Trophoblast cell (in vitro differentiated cells and primary cell): ENCODE measurements at regions not wholly inside any gene's neighbourhood (a gene's known extent, or its start where the extent isn't known, plus 50 kb on each side); places are given as distances from the start of the nearest gene placed in this dataset.

Source experiments
- DNase-seq, 2 donors: peaks; one replicate each; pipeline ENCODE4 v3.0.0-alpha.2; 2016
- H2AFZ ChIP-seq: 2 replicates; pipeline ENCODE4 v1.6.1; 2013; ENCODE audit warnings: low read length, moderate library complexity, mild to moderate bottlenecking; ENCODE audit not compliant: insufficient read depth, poor library complexity
- H2AK5ac ChIP-seq: 2 replicates; pipeline ENCODE4 v1.6.1; 2013; ENCODE audit warnings: mild to moderate bottlenecking, low read length
- H2BK120ac ChIP-seq: 2 replicates; pipeline ENCODE4 v1.6.1; 2013; ENCODE audit warnings: low read length, mild to moderate bottlenecking, moderate library complexity; ENCODE audit not compliant: insufficient read depth, poor library complexity
- H2BK12ac ChIP-seq: 2 replicates; pipeline ENCODE4 v1.6.1; 2013; ENCODE audit warnings: mild to moderate bottlenecking, low read length, moderate library complexity
- H2BK5ac ChIP-seq: 2 replicates; pipeline ENCODE4 v1.6.1; 2013; ENCODE audit warnings: low read length, low read depth, moderate library complexity, mild to moderate bottlenecking; ENCODE audit not compliant: poor library complexity
- H3K14ac ChIP-seq: 2 replicates; pipeline ENCODE4 v1.6.1; 2013; ENCODE audit warnings: mild to moderate bottlenecking, low read length
- H3K18ac ChIP-seq: 2 replicates; pipeline ENCODE4 v1.6.1; 2013; ENCODE audit warnings: mild to moderate bottlenecking, low read length
- H3K23ac ChIP-seq: 2 replicates; pipeline ENCODE4 v1.6.1; 2013; ENCODE audit warnings: low read length
- H3K27ac ChIP-seq: 2 replicates; pipeline ENCODE4 v1.5.1; 2013; ENCODE audit warnings: low read depth, mild to moderate bottlenecking, inconsistent platforms, low read length, moderate library complexity
- H3K27me3 ChIP-seq: 2 replicates; pipeline ENCODE4 v1.6.1; 2013; ENCODE audit warnings: inconsistent platforms, mild to moderate bottlenecking, low read length, moderate library complexity; ENCODE audit not compliant: insufficient read depth
- H3K36me3 ChIP-seq, 2 experiments: 1 replicate in 1 of 2; 2 replicates in 1 of 2; pipeline ENCODE4 v1.6.1; 2013; ENCODE audit warnings: low read length in 2 of 2, mild to moderate bottlenecking in 2 of 2, moderate library complexity in 1 of 2; ENCODE audit not compliant: insufficient read depth in 2 of 2, control insufficient read depth in 1 of 2
- H3K4ac ChIP-seq: 2 replicates; pipeline ENCODE4 v1.6.1; 2013; ENCODE audit warnings: low read depth, mild to moderate bottlenecking, low read length, moderate library complexity
- H3K4me1 ChIP-seq, 2 experiments: 1 replicate in 1 of 2; 2 replicates in 1 of 2; pipeline ENCODE4 v1.6.1; 2013; ENCODE audit warnings: low read length in 2 of 2, mild to moderate bottlenecking in 2 of 2, moderate library complexity in 1 of 2; ENCODE audit not compliant: insufficient read depth in 2 of 2, control insufficient read depth in 1 of 2
- H3K4me2 ChIP-seq: 2 replicates; pipeline ENCODE4 v1.6.1; 2013; ENCODE audit warnings: inconsistent platforms, mild to moderate bottlenecking, low read length, moderate library complexity
- H3K4me3 ChIP-seq: 2 replicates; pipeline ENCODE4 v1.5.1; 2013; ENCODE audit warnings: mild to moderate bottlenecking, low read depth, low read length, inconsistent platforms
- H3K79me1 ChIP-seq: one replicate; pipeline ENCODE4 v1.6.1; 2013; ENCODE audit warnings: low read length
- H3K79me2 ChIP-seq: 2 replicates; pipeline ENCODE4 v1.6.1; 2013; ENCODE audit warnings: low read length, mild to moderate bottlenecking; ENCODE audit not compliant: control insufficient read depth, insufficient read depth, poor library complexity
- H3K9ac ChIP-seq: 2 replicates; pipeline ENCODE4 v1.6.1; 2013; ENCODE audit warnings: mild to moderate bottlenecking, low read length
- H3K9me3 ChIP-seq: 2 replicates; pipeline ENCODE4 v1.6.1; 2013; ENCODE audit warnings: low read depth, mild to moderate bottlenecking, control low read depth, inconsistent platforms, low read length; ENCODE audit not compliant: insufficient read depth
- H4K12ac ChIP-seq: 2 replicates; pipeline ENCODE4 v1.6.1; 2013; ENCODE audit warnings: low read depth, mild to moderate bottlenecking, low read length, moderate library complexity
- H4K8ac ChIP-seq: 2 replicates; pipeline ENCODE4 v1.6.1; 2013; ENCODE audit warnings: low read depth, mild to moderate bottlenecking, low read length, moderate library complexity
- H4K91ac ChIP-seq: one replicate; pipeline ENCODE4 v1.6.1; 2013; ENCODE audit warnings: low read depth, mild to moderate bottlenecking, low read length, moderate library complexity
- WGBS: extraction: QIAGEN DNeasy Blood & Tissue Kit; methylation state at CpG from one replicate; pipeline ENCODE4 v1.1.7; 2013; ENCODE audit warnings: missing lambda C conversion rate; ENCODE audit not compliant: insufficient read length, insufficient coverage; ENCODE audit errors: extremely low coverage; 5-methylcytosine and 5-hydroxymethylcytosine counted together

DNA sequence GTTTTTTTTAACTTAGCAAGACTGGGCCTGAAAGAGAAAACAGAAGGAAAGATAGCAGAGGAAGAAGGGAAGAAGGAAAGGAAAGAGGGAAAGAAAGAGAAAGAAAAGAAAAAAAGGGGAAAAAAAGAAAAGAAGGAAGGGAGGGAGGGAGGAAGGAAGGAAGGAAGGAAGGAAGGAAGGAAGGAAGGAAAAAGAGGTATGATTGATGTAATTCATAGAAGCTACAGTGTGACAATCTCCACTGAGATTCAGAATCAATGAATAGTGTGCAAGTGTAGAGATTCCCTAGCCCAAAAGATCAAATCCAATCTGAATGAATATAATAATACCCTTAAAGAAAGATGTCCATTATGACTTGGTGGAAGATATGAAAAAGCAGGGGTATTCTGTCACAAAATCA, 126.9 kb upstream of the DNAJC10 start:
- Histone ChIP-seq H2BK12ac (no peak overlapping the region), H3K36me3 (no peaks in the 10 kb centered on the region), H2BK120ac (no peak overlapping the region), H2AK5ac (no peak overlapping the region), H2AFZ (no peak overlapping the region), H3K4me2 (no peak overlapping the region), H3K14ac (no peak overlapping the region), H3K9ac (no peak overlapping the region), H3K4me3 (no peak overlapping the region), H3K9me3 (no peaks in the 10 kb centered on the region), H4K12ac (no peak overlapping the region), H2BK5ac (no peak overlapping the region), H4K91ac (no peak overlapping the region), H4K8ac (no peak overlapping the region), H3K23ac (no peak overlapping the region), H3K27me3 (no peaks in the 10 kb centered on the region), H3K27ac (no peak overlapping the region), H3K79me1 (no peaks in the 10 kb centered on the region), H3K18ac (no peak overlapping the region), H3K4me1 (no peaks in the 10 kb centered on the region), H3K4ac (no peak overlapping the region), H3K79me2 (no peaks in the 10 kb centered on the region)
- no peak for DNase-seq

- no CpG with 5 or more reads among the region's 1 CpG for WGBS
- Histone ChIP-seq H3K4ac (no peak overlapping the region), H2AFZ (no peak overlapping the region), H3K9ac (no peak overlapping the region), H2BK5ac (no peak overlapping the region), H3K18ac (no peak overlapping the region), H3K27me3 (no peaks in the 10 kb centered on the region), H3K4me1 (no peaks in the 10 kb centered on the region), H3K4me2 (no peak overlapping the region), H2AK5ac (no peak overlapping the region), H4K91ac (no peak overlapping the region), H4K8ac (no peak overlapping the region), H2BK120ac (no peak overlapping the region), H3K79me2 (no peaks in the 10 kb centered on the region), H3K4me3 (no peak overlapping the region), H3K23ac (no peak overlapping the region), H3K14ac (no peak overlapping the region), H3K9me3 (no peaks in the 10 kb centered on the region), H3K79me1 (no peaks in the 10 kb centered on the region), H2BK12ac (no peak overlapping the region), H4K12ac (no peak overlapping the region), H3K36me3 (no peaks in the 10 kb centered on the region), H3K27ac (no peak overlapping the region)
- DNase-seq, result no peak
These were observed 124.3 kb upstream of the DNAJC10 start for GRCh38 chr2:182591774-182592173.

DNA sequence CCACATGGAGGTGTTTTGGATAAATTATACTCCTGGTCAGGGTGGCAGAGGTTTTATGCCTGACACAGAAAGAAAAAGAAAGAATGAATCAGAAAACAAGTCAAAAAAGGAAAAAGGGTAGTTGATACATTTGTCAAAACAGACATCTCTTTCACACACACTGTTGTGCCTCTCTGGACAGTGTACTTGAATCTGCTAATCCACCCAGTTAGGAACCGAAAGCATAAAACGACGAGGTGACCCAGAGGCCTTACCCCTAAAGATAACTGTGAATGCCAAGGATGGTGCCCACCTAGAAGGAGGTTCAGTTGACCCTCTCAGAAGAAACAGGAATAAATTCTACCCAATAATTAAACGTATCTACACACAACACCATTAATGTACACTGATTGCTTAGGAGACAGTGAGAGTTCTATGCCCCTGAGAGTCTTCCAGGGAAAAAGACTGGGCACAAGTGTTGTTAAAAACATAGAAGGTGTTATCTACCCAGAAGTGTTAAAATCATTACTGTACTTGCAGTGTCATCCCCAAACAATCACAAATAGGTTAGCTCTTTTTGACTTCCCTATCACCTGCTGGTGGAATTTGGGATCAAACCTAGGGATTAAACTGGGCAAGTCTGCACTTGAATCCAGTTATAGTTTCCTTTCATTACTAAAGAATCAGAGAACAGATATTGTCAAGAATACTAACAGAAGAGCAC, 123.2 kb upstream of the DNAJC10 start:
- Histone ChIP-seq H3K9ac (no peak overlapping the region), H2AK5ac (no peak overlapping the region), H3K14ac (no peak overlapping the region), H3K4me3 (no peak overlapping the region), H2BK120ac (no peak overlapping the region), H3K9me3 (no peaks in the 10 kb centered on the region), H4K8ac (no peak overlapping the region), H3K4ac (no peak overlapping the region), H2BK12ac (no peak overlapping the region), H3K79me2 (no peaks in the 10 kb centered on the region), H2BK5ac (no peak overlapping the region), H3K27me3 (no peaks in the 10 kb centered on the region), H4K91ac (no peak overlapping the region), H3K36me3 (no peaks in the 10 kb centered on the region), H3K79me1 (no peaks in the 10 kb centered on the region), H3K4me2 (no peak overlapping the region), H2AFZ (no peak overlapping the region), H3K23ac (no peak overlapping the region), H3K4me1 (no peaks in the 10 kb centered on the region), H4K12ac (no peak overlapping the region), H3K27ac (no peak overlapping the region), H3K18ac (no peak overlapping the region)
- WGBS, result no CpG with 5 or more reads among the region's 4 CpGs
- no peak for DNase-seq

GRCh38 chr2:182593394-182593975, 122.6 kb upstream of the DNAJC10 start:
- Histone ChIP-seq H3K18ac (no peak overlapping the region), H3K36me3 (no peaks in the 10 kb centered on the region), H4K8ac (no peak overlapping the region), H2BK120ac (no peak overlapping the region), H4K91ac (no peak overlapping the region), H2BK12ac (no peak overlapping the region), H3K9ac (no peak overlapping the region), H3K79me2 (no peaks in the 10 kb centered on the region), H4K12ac (no peak overlapping the region), H3K23ac (no peak overlapping the region), H3K9me3 (no peaks in the 10 kb centered on the region), H3K27ac (no peak overlapping the region), H3K14ac (no peak overlapping the region), H3K79me1 (no peaks in the 10 kb centered on the region), H3K4ac (no peak overlapping the region), H3K4me1 (no peaks in the 10 kb centered on the region), H2AFZ (no peak overlapping the region), H3K27me3 (no peaks in the 10 kb centered on the region), H2AK5ac (no peak overlapping the region), H3K4me2 (no peak overlapping the region), H3K4me3 (no peak overlapping the region), H2BK5ac (no peak overlapping the region)
- no peak for DNase-seq
- WGBS, result no CpG with 5 or more reads among the region's 3 CpGs
